GM19043 (cell line): ENCODE measurements at regions not wholly inside any gene's neighbourhood (a gene's known extent, or its start where the extent isn't known, plus 50 kb on each side); places are given as distances from the start of the nearest gene placed in this dataset.

Experiments
- ATAC-seq: cut with Tn5 transposase; IDR thresholded peaks from one replicate; pipeline ENCODE4 v1.9.1; 2021; ENCODE audit warnings: low read depth; ENCODE audit not compliant: unreplicated experiment

- ATAC-seq, result no peak
Observed at GRCh38 chr6:167731731-167732422, 94.8 kb upstream of the AFDN start.

GRCh38 chr6:167733740-167734661, 92.7 kb upstream of the AFDN start:
- ATAC-seq, result no peak

GRCh38 chr6:167734662-167735083, 92.0 kb upstream of the AFDN start:
- ATAC-seq, result no peak

GRCh38 chr6:167735084-167735950, 91.4 kb upstream of the AFDN start:
- no peak for ATAC-seq

- no peak for ATAC-seq
Observed at GRCh38 chr6:167735951-167736288, 90.8 kb upstream of the AFDN start.

- ATAC-seq, result no peak
Observed at GRCh38 chr6:167736486-167737204, 90.1 kb upstream of the AFDN start.

GRCh38 chr6:167737205-167737830, 89.4 kb upstream of the AFDN start:
- no peak for ATAC-seq

- no peak for ATAC-seq
Observed at GRCh38 chr6:167738386-167738785, 88.3 kb upstream of the AFDN start.

- ATAC-seq, result no peak
Observed at GRCh38 chr6:167739721-167740475, 86.8 kb upstream of the AFDN start.

GRCh38 chr6:167742719-167743303, 83.9 kb upstream of the AFDN start:
- ATAC-seq, result no peak

GRCh38 chr6:167744681-167745669, 81.7 kb upstream of the AFDN start:
- ATAC-seq, result no peak

GRCh38 chr6:167745670-167746389, 80.9 kb upstream of the AFDN start:
- no peak for ATAC-seq

GRCh38 chr6:167746390-167746907, 80.3 kb upstream of the AFDN start:
- no peak for ATAC-seq

GRCh38 chr6:167746975-167747374, 79.7 kb upstream of the AFDN start:
- ATAC-seq, result no peak

GRCh38 chr6:167747645-167748044, 79.1 kb upstream of the AFDN start:
- no peak for ATAC-seq

GRCh38 chr6:167748046-167748445, 78.7 kb upstream of the AFDN start:
- ATAC-seq, result no peak
